HG02870 (cell line): ENCODE measurements at regions not wholly inside any gene's neighbourhood (a gene's known extent, or its start where the extent isn't known, plus 50 kb on each side); places are given as distances from the start of the nearest gene placed in this dataset.

Experiments
- ATAC-seq: cut with Tn5 transposase; IDR thresholded peaks from one replicate; pipeline ENCODE4 v1.9.1; 2021; ENCODE audit warnings: mild to moderate bottlenecking, moderate library complexity; ENCODE audit not compliant: unreplicated experiment

DNA sequence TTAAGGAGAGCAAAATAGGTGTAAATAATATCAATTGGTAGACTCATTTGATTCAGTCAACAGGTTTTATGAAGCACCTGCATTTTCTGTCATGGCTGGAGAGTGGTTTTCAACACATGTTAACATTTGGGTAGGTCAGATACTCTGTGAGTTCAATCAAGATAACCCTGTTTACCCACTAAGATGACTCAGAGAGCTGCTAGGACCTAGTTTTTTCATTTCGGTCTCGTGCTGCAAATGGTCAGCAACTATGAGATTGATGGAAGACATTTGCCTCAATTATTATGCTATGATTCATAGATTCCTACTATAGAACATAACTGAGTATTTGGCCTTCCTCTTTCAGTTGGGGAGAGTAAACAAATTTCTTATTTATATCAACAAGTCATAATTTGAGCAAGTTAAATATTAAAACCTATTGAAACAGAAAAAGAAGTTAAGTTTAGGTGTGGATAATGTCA lies 391.4 kb upstream of the CITED2 start:
- no peak for ATAC-seq

DNA sequence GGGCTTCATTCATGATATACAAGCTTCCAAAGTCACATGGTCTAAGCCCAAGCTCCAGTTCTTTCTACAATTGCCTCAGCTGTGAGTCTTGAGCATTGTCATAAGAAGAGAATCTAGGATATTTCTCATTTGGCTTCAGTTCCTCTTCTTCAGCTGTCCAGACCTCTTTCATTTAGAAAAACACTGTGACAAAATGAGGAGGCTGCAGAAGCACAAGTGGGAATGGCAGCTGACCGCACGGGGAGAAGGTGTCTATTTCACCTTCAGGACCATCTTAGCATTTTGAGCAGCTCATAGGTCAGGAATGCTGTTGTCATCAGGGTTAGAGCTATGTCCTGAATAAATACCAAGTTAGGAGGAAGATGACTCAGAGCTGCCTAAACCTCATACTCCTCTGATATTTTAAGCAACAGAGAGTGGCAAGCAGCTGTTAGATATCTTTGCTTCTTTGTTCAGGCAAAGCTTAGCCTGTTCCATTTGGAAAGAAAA lies 390.1 kb upstream of the CITED2 start:
- ATAC-seq: peak; percentile 83

DNA sequence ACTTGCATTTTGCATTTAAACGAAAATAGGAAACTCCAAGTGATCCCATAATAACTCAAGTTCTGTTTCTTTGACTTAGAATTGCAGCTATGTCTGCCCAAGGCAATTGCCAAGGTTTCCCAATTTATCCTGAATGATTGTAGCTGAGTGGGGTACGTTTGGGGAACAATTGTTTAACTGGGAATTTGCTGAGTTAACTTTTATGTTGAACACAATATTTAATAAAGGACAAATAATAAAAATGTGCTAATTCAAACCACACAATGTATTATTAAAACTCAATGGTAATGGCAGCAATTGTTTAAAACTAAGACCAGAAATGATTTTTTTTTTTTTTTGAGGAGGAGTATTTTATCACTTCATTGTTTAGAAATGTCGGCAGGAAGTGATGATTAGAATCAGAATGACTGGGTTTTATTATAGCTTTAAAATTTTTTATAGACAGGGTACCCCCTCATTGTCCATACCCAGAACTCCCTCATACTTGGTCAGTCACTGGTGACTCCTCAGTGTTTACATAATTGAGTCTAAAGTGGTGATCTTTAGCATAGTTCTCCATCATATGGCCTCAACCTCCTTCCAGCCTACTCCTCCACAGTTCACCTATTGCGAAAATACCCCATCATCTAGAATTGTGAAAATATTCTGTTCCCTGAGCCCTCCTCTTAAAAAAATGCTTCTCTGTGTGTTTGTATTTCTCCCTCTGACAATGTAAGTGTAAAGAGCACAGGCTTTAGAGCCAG lies 389.2 kb upstream of the CITED2 start:
- ATAC-seq: no peak

DNA sequence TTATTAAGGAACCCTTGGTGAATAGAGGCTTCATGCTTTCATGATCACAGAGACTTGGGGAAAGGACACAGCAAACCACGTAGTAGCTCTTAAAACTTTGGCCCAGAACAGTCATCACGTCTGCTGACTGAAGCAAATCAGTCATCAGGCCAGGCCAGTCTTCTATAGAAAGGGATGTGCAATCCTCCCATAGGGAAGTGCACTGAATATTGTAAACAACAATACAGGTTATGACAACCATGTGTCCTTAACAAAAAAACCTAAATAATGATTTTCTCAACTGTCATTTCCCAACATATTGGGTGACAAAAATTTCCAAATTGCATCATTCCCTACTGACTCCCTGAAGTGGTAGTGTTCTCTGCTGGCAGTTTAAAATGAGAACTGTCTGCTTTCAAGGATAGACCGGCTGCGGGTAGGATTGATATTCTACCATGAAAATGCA lies 388.2 kb upstream of the CITED2 start:
- ATAC-seq: peak; percentile 47

DNA sequence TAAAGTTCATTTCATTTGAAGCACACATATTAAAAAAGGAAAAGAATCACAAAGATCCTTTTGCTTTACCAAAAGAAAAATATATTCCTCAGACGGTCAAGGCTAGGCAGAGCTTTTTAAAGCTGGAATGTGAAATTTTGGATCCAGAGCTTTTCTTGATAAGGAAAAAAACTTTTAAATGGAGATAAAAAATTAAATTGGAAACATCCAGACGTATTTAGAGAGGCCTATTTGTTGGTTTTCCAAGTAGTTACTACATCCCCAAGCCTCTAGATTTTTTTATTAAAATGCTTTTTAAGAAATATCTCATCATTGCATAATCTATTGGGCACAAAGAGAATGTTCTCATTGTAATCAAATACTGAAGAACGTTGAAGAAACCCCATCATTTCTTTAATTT lies 385.7 kb upstream of the CITED2 start:
- ATAC-seq: no peak

DNA sequence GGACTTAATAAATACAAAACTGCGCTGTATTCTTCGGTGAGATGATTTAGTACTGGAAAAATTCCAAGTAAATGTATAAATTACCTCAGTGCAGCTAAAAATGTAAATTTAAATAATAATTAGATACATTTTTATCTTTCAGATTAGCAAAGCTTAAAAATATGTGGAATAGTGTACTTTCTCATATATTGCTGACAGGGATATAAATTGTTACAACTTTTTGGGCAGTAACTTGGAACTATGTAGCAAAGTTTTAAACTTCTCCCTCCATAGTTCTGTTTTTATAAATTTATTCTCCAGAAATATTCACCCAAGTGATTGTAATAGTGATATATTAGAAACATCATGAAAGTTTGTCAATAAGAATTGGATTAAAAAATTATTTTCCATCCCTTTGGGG lies 384.6 kb upstream of the CITED2 start:
- ATAC-seq: no peak

DNA sequence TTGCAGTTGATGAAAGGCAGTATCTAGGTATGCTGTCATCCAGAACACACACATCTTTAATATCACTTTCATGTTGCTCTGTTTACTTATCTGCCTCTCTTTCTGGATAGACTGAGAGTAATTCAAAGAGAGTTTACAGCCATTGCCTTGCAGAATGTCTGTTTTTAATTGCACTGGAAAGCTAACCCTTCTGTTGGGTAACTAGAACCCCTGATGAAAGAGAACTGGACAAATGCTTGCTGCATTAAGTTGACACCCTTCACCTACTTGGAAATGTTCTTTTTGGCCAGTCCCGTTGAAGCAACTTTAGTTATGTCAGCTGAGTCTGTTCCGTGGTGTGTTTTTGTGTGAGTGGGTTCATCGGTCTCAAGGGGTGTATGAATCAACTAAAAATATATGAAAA lies 383.8 kb upstream of the CITED2 start:
- no peak for ATAC-seq

DNA sequence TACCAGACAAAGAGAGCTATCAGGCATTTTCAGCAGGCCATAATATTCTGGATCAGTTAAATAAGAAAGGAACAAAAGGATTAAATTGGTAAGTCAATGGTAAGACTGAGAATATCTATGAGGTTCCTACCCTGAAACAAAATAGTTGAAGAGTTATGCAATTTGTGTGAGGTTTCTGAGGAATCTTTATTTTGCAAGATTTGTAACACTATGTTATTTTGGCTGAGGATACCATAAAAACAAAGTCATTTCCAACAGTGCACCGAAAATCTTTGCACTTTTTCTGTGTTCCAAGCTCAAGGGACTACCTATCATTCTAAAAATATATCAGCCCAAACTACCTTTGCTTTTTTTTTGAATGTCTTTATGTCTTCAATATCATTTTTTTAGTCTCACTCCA lies 383.3 kb upstream of the CITED2 start:
- ATAC-seq: no peak

DNA sequence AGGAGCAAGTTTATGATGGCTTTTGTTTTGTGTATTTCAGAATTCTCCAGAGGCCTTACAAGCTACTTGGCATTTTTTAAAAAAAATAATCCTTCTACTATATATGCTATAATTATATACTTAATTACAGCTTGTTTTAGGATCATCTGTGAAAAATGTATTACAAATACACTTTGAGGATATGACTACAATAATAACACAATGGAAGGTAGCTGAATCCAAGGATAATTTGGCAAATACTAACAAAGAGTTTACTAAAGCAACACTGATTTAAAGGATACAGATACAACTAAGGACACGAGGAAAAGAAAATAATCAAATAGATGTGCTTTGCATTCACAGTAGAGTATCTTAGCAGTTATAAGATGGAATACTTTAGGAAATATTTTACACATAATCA lies 381.9 kb upstream of the CITED2 start:
- no peak for ATAC-seq

DNA sequence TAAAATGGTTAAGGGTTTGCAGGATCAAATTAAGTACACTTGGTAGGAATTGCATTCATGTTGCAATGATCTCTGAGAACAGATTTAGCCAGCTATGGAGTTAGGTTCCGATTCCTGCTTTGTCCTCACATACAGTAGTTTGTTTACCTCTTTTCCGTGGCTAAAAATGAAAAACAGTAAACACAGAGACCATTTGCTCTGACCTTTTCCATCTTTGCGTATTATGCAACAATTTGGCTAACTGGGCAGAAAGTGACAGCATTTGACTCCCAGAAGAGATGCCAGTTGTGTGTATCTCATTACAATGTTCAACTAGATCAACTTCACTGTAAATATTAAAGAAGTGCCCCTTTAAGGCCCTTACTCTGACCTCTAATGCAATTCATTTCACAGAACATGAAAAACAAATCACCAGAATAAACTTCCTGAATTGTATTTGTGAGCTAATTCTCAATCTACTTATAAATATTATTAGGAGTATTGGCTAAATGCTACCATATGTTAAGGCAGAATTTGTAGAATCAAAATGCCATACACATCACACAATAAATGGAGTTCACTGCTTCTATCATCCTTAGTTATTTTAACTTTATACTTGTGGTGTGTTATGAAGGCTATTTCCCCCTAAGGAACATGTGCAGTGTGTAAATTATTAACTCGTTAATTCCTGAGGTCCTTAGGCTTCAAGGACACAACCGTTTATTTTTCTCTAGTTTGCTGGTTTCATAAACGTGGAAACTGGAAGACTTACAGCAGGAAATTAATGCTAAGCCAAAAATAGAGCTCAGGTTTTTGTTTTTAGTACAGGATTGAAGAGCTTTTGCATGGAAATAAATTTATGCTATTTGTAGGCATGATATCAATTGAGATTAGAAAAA lies 380.7 kb upstream of the CITED2 start:
- ATAC-seq: no peak

DNA sequence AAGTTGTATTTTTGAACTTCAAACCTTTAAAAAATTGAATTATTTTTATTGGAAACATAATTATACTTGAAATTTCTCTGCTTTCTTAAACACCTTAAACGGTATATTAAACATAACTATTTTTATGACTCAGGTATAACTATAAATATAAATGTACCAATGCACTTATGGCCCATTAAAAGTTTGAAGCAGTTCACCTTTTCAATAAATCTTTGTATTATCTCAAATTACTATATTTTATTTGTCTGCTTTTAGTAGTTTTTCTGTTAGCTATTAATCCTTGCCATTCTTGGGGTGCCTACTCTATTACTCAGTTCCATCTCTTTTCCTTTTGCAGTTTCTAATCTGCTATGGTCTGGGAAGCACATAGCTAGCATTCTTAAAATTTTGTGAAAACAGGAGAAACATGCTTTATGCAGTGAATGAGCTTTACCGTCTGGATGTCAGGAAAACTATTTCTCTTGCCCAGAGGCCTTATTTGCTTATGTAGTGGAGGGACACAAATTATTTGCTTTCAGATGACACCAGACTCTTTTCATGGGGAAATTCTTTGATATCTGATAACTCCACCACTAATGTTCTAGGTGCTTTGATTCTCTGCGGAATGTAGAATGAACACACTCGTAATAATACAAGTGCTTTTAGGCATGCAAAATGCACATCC lies 378.9 kb upstream of the CITED2 start:
- ATAC-seq: no peak

DNA sequence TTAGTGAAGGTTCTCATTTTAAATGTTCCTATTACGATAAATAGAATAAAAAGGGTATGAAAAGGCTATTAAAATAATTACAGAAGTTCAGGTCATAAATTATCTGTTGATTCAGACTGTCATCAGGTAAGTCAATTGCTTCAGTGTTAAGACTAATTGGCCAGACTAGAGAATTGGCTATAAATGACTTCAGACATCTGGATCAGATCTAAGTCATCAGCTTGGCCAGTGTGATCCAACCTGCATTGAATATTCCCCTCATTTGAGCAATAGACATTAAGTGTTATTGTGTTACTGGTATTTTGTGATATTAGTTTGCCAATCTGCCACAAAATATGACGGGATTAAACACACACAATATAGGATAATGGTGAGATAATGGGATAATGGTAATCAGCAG lies 377.6 kb upstream of the CITED2 start:
- no peak for ATAC-seq

DNA sequence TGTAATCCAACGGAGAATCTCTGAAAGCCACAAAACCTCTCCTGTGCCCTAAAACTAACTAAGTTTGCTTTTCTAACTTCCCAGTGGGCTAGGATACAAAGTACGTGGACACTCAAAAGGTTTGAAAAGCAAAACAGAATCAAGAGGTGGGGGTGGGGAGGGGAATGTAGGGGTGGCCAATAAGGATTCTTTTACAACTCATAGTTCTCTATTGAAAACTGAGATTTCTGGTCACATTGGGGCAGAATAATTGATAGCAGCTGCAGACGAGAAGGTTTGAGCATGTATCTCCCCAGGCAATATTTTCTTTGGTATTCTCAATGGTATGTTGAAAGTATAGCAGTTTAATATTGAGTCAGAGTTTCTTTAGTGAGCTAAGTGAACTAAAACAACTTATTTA lies 376.7 kb upstream of the CITED2 start:
- ATAC-seq: no peak

DNA sequence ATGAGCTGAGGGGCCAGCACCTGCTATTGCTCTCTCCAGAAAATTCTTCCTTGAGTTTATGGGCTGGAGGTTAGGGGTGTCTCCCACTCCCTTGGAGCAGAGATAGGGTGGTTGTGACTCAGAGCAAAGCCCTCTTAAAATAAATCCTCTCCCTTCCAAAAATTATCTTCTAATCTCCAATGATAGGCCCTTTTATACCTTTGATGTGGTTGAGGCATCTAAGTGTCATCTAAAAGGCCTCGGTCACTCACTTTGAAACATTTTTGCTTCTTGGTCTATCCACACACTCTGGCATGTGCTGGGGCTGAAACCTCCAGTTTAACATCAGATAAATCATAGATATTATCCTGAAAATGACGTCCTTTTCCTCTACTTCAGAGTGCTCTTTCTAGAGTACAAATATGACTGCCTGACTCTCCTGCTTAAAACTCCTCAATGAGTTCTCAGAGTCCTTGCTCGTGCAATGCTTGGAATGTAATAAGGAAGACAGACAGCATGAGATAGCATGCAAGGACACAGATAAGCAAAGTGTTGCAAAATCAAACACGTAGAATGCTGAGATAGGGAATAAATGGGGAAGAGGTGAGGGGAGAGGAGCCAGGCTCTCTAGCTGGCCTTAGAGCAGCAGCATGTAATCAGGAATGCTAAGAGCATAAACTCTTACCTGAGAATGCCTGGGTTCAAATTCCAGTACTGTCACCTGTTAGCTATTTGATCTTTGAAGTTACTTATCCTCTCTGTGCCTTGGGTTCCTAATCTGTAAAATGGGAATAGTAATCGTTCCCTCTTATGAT lies 374.1 kb upstream of the CITED2 start:
- no peak for ATAC-seq

DNA sequence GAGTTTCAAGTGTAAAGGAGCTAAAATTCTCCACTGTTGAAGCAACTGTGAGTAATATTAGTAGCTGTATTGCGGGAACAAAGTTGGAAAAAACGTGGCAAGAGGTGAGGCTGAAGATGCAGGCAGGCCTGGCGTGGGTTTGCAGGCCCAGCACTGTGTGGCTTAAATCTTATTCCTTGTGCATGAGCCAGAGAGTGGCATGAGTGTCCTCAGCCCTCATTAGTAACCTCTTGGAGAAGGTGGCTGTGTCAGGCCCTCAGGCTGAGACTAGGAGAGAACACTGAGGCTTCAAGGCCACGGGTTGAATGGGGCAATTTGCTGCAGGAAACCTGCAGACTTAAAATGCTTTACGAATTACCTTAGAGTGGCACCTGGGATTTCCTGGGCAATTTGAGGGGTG lies 372.7 kb upstream of the CITED2 start:
- no peak for ATAC-seq

DNA sequence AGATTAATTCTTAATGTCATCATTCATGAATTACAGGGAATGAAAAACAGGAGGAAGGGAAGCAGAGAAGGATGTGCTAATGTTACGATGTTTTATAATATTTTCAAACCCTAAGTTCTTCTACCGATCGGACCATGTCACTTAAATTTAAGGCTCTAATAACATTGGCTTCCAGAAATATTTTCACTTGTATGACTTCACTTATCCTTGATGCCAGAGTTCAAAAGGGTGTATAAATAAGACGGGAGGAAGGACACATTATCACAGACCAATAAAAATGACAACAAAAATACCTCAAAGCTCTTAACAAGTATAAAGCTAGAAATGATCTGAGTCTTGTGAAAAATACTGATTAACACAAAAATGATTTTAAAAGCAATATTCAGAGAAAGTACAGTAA lies 370.4 kb upstream of the CITED2 start:
- no peak for ATAC-seq

DNA sequence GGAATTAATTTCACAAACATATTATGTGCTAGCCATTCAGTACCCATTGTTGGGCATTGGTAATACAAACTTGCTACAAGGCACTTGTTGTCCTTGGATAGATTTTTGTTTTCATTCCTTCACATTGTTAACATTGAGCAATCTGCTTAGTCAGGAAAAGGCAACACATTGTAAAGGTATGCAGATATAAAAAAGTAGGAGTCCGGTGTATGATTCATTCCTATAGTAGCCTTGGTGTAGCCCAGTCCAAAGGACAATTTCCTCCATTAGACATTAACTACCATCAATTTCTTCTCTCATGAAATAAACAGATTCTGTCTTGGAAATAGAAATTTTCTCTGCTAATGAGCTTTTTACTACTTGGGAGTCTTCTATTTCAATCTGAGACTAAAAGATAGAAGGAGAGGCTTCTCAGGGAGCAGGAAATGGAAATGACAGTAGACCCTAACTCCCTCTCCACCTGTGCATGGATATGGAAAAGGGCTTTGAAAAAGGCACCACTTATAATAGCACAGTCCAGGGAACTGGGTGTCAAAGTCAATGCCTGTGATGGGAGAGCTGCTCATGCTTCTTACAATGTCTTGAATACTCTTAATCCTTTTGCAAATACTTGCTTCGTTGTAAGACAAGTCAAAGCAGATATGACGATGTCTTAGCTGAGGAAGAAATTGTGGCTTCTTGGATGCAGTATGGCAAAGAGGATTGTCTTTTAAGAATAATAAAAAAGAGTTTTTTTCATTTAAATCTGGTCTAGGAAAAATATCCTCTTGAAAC lies 369.4 kb upstream of the CITED2 start:
- ATAC-seq: no peak

DNA sequence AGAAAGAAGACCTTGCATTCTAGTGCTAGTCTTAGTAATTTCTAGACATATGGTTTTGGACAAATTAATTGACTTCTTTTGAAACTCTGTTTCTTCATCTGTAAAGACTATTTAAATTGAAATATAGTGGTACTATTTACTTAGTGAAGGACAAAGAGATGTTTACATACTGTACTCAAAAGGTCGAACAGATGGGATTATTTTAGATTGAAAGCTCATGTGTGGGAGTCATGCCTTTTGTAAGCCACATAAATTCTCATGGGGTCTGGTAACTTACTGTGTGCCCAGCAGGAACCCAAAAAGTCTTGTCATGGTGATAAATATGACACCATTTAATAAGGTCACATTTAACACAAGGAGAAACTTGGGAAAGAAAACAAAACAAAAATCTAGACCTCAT lies 368.2 kb upstream of the CITED2 start:
- ATAC-seq: no peak

DNA sequence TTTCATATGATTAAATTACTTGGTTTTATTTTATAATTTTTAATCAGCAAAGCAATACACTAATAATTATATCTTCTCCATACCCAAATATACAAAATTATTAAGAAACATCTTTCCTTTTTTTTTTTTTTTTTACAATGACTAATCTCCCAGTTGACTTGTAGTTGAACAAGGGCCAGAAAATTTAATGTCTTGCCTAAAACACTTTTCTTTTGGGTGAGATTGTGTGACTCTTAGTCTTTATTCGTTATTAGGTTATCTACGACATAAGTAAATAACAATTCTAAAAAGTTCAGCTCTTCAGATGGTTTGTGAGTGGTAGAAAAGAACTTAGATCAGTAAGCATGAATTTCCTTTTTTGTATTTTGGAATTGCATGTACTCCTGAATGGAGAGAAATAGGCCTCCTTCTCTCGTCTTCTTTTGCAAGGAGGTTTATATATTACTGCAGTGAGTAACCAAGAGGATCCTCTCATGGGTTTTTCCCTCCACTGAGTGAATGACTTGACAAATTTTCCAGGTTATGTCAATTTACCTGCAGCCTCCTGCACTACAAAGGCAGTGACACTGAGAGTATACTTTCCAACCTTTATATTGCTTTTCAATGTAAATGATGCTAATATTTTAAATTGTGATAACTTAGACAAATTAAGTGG lies 364.5 kb upstream of the CITED2 start:
- ATAC-seq: no peak
